ENCODE measurements at regions not wholly inside any gene's neighbourhood (a gene's known extent, or its start where the extent isn't known, plus 50 kb on each side); places are given as distances from the start of the nearest gene placed in this dataset.
"Not testable (repeated sequence)": the region's sequence is repeated elsewhere in the genome, so short reads cannot be mapped to it uniquely, and the experiment has no call there.

DNA sequence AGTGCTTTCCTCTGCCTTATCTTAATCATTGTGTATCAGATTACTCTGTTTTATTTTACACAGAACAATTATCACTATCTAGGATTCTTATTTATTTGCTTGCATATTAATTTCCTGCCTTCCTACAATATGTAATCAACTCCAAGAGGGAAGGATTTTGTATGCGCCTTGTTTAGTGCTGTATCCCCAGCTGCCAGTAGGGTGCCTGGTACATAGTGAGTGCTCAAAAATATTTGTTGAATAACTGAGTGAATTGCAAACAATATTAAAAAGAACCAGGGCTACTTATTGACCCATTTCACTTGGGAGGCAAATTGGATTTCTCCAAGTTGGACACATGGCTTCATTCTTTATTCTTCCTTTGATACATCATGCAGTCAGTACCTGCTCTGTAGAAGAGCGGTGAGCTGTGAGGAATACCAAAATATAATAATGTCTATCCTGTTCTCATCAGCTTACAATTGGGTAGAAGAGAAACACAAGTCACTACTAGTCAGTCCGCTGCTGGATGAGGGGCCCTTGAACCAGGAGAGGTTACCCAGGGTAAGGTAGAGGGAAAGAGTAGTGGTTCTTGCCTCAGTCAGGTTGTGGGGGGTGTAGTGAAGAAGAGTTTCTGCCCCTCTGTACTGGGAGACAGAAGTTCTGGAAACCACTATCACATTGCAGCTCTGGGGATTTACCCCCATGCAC lies 233.9 kb upstream of the ZBTB20 start:
- no peak for DNase-seq (ENCODE audit: extremely low spot score, insufficient read length, low read depth)
- no peak for FAIRE-seq

DNA sequence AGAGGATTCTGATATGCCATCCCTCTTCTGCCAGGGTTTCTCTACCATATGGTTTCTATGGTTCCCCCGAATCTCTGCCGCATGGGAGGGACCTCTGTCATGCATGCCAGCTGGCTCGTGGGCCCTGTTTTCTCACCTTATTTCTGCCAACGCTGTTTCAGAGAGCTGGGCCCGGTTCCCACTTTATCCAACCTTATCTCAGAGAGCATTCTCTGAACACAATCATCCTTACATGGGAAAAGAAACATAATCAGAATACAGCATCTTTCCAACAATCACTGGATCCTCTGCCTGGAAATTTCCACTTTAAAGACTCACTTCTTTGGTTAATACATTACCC lies 234.5 kb upstream of the ZBTB20 start:
- DNase-seq (ENCODE audit: extremely low spot score, insufficient read length, low read depth) (no peak), FAIRE-seq (no peak)

DNA sequence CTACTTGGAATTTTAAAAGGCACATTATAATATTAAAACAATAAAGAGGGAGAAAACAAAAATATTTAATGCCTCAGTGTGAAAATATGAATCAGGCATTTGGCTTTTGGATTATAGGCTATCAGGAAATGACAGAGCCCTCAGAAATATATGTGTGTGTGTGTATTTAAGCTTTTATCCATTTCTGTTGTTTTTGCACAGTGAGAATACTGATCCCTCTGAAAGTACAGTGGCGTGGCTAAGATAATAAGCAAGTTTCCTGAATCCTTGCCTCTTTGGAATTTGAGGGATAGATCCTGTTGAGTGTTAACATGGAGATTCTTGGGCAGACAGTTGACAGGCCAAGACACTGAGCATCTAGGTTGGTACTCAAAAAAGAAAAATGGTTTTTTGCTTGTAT lies 234.8 kb upstream of the ZBTB20 start:
- FAIRE-seq (no peak), DNase-seq (ENCODE audit: extremely low spot score, insufficient read length, low read depth) (no peak)

DNA sequence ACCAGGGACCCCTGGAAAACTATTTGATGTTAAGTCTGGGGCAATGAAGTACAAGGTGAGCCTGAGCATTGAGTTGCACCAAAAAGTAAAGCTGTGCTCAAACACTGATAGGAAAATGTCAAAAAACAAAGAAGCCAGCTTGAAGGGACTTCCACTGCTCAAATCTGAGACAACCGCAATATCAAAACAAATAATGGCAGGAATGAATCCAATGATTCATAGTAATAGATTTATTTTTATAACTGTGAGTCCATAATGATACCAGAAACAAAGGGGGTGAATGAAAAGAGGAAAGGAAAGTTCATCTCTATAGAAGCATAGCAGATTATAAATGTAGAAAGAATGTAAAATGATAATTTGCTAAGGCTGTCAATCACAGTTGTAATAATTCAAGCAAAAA lies 237.3 kb upstream of the ZBTB20 start:
- no peak for FAIRE-seq

DNA sequence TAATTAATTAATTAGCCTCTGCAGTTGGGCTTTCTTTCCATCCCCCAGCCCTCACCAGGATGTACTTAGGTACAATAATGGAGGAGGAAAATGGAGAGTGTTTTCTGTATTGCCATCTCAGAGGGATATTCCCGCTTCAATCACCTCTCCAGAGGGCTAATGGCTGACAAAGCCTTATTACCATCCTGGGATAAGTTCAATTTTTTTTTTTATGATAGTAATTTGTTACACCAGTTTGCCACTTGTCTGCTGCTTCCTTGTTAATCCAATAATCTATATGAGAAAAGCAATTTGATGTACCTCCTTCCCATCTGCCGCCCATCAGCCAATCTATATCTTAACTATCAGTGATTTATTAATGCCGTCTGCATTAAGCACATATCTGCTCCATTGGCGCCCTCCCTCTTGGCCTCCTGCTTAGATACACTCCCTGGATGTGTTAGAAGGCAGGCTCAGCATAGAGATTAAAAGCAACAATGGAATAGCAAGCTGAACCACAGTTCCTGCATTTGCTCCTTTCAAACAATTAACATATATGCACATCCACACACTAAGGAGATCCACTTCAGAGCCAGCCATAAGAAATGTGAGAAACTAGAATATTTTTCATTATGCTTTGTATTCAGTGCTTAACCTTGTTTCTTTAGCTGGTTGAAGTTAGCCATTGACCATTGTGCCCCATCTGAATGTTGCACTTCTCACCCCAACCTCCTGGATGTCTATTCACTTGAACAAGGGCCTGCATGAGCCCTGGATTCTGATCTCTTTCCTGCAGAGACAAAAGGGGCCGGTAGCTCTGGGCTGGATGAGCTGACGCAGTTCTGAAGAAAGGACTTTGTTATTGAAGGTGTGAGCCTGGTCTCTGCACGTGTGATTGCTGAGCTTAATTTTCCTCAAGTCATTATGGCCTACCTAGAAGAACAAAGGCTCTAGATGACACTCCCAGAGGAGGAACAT lies 237.3 kb upstream of the GAP43 start:
- FAIRE-seq (no peak), DNase-seq (ENCODE audit: extremely low spot score, insufficient read length, low read depth) (no peak)

More for the DNA sequence above, 237.3 kb upstream of the ZBTB20 start:
- no peak for DNase-seq (ENCODE audit: extremely low spot score, insufficient read length, low read depth)

DNA sequence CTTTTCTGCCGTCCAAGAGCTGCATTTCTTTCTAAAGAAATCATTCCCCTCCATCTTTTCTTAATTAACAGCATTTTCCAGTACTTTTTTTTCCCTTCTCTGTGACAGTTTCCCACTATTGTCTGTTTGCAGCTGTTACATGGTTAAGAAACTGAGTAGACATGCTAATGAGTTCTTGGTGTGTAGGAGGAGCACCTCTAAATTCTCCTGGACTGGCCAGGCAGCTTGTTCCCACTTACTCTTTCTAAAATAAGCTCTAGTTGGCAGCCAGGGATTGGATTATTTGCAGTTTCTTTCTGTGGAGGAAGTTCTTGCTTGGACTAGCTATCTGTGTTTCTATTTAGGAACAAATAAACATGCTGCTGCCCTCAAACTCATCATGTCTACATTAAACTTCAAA lies 235.1 kb upstream of the GAP43 start:
- DNase-seq (ENCODE audit: extremely low spot score, insufficient read length, low read depth) = no peak
- no peak for FAIRE-seq

DNA sequence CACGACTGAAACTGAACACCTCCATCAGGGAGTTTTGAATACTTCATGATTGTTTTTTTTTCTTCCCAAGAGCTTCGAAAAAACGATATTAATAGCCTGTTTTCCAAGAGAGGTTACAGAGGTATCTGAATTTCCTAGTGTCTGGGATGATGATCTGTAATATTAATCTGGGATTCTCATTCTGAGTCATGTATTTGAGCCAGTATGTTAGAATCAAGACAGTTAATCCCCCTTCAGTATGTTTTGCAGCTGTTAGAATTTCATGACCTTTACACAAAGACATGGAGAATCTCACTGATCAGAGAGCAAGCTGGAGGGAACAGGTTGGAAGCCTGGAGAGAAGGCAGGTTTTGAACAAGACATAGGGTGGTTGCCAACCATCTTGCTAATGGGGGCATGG lies 234.5 kb upstream of the GAP43 start:
- FAIRE-seq (no peak), DNase-seq (ENCODE audit: extremely low spot score, insufficient read length, low read depth) (no peak)

DNA sequence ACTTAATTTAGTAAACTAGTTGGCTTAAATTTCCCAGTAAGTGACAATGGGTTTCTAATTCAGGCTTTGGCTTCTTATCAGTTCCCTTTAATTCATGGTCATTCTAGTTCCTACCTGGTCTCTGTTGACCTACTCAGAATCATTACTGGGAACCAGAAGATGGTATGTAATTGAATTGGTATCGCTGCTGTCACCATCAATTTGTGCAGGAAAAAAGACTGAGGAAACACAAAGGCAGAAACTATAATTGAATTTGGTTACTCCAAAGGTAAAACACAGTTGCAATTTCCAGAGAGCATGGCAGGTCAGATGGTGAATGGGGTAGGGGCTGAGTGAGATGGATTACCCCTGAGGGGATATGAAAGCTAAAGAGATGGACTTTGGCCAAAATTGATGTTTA lies 226.5 kb upstream of the GAP43 start:
- DNase-seq (ENCODE audit: extremely low spot score, insufficient read length, low read depth) (no peak), FAIRE-seq (no peak)

DNA sequence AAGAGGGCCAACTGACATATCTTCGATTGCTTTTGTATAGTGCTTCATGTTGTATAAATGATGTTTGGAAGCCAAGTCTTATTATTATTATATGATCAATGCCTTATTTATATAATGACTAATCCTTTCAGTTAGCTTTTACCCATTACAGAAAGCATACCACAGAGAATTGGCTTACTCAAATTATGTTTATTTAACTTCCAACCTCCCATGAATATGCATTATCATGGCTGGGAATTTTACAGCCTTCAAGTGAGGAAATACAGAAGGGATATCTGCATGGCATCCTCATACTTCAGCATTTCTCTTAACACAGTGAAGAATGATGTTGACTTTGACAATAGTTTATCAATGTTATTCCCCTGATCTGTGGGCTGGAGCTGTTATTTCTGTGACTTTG lies 225.9 kb upstream of the GAP43 start:
- no peak for DNase-seq (ENCODE audit: extremely low spot score, insufficient read length, low read depth)
- FAIRE-seq = no peak

DNA sequence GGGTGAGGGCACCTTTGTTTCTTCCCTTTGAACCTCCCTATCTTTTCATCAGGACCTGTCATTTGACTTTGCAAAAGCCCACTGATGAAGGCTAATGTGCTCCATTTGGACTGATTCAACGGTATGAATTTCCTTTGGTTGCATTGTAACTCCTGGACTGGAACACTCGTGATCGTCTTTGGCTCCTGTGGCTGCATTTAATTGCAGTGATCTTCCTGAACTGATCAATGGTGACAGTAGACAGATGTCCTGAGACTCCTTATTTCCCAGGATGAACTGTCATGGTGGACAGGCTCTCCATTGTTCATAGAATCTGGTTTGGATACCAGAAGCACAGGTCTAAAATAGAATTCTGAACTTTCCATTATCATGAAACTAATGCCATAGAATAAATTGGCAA lies 224.8 kb upstream of the GAP43 start:
- no peak for DNase-seq (ENCODE audit: extremely low spot score, insufficient read length, low read depth)
- FAIRE-seq = no peak

DNA sequence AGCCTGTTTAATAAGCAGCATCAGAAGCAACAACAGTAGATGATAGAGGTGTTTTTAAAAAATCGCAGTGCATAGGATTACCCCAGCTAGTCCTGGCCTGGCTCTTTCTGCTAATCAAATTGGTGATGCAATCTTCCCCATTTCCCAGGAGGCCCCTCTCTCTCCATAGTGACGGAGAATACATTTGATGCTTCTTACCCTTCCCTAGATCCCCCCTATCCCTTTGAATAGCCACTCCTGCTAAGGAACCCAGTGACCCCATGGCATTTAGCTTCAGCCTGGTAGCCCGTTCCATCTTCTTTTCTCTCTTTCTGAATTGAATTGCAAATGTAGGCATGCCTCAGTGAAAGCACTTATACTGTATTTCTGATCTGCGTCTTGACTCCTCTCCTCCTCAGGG lies 223.6 kb upstream of the GAP43 start:
- FAIRE-seq = no peak
- DNase-seq (ENCODE audit: extremely low spot score, insufficient read length, low read depth) = no peak

DNA sequence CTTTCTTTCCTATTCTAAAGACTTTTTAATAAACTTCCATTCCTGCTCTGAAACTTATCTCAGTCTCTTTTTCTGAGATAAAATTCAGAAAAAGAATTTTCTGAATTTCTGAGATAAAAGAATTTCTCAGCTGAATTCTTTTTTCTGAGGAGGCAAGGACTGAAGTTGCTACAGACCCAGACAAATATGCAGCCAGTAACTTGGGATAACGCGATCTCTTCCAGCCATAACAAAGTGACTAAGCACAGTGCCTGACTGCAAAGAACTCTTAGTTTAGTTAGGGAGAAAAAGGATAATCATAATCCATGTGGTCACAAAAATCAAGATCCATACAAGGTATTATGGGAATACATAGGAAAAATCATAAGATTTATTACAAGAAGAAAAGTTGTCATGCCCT lies 222.0 kb upstream of the GAP43 start:
- FAIRE-seq = no peak
- DNase-seq (ENCODE audit: extremely low spot score, insufficient read length, low read depth) = no peak

DNA sequence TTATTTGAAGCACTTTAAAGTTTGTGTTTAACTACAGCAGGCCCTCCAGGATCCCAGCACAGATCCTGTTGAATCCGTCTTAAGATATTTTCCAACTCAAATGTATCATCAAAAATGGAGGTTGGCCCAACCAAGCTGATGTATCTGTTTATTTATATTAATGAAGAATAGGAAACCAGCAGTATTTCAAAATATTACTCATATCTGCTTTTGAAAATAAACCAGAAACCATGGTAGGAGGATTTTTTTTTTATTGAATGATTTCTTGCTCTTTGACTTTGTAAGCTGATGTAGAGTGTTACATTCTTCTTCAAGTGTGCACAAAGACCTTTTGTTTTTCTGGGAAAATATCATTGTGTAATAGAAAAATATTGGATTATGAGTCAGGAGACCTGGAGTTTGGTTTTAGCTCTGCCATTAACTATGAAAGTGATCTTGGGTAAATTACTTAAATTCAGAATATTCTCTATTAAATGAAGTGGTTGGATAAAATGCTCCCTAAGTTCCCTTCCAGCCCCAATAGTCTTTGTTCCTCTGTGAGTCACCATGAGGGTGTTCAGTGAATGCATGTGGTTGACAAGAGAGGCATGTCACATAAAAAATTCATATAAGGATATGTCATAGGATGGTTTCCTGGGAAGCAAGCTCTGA lies 221.3 kb upstream of the GAP43 start:
- DNase-seq (ENCODE audit: extremely low spot score, insufficient read length, low read depth) = no peak
- no peak for FAIRE-seq

DNA sequence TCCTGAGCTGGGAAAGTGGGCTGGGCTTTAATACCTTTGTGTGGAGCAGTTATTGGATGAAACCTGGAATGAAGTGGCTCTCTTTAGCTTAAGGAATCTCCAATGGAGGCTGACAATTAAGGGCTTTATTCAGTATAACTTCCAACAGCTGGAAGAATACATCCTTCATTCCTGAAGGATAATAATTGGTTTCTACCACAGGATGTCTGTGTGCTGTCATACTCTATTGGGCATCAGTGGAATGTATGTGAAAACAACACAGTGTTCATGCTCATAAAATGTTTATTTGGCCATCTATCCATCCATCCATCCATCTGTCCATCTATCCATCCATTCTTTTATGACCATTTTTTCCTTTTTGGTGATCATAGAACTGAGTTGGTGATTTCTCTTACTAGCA lies 220.7 kb upstream of the GAP43 start:
- no peak for DNase-seq (ENCODE audit: extremely low spot score, insufficient read length, low read depth)
- no peak for FAIRE-seq

DNA sequence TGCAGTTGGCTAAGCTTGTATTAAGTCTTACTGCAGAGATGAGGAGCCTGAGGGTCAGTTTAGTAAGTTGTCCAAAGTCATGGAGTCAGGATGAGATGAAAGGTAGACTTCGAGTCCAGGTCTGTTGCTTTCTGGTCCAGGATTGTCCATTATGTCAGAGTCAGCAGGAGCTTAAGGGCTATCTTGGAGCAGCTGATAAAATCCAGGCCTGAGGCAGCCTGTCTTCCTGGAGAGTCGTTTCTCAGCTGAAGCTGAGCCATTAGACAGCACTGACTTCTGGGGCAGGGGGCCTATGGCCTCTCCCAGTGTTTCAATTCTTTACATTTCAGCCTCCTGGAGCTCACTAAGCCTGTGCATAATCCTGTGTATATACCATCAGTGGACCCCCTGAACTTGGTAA lies 219.5 kb upstream of the GAP43 start:
- DNase-seq (ENCODE audit: extremely low spot score, insufficient read length, low read depth) = no peak
- FAIRE-seq = no peak

DNA sequence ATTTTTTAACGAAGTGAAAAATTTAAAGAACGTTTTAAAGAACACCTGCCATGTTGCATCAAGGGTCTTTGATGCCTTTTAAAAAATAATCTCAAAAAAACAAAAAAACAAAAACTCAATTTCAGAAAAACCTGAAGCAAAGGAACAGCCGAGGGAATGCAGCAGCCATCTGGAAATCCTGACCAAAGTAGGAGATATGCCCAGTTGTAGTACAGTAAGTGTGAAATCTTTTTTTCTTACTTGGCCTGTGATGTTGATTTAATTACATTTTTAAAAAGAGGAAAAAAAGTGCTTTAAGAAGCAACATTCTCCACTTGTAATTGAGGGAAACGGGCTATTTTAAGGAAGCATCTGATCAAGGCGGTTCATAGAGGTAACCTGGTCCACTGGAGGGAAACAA lies 213.7 kb upstream of the GAP43 start:
- no peak for DNase-seq (ENCODE audit: extremely low spot score, insufficient read length, low read depth)
- no peak for FAIRE-seq

DNA sequence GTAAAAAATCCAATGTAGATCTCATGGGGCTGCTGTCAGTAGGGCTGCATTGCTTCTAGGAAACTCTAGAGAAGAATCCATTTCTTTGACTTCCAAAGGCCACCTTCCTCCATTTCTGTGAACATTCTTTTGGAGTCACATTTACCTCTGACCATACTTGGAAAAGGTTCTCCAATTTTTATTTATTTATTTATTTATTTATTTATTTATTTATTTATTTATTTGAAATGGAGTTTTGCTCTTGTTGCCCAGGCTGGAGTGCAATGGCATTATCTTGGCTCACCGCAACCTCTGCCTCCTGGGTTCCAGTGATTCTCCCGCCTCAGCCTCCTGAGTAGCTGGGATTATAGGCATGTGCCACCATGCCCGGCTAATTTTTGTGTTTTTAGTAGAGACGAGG lies 208.7 kb upstream of the GAP43 start:
- not testable (repeated sequence) for FAIRE-seq; DNase-seq (ENCODE audit: extremely low spot score, insufficient read length, low read depth)

DNA sequence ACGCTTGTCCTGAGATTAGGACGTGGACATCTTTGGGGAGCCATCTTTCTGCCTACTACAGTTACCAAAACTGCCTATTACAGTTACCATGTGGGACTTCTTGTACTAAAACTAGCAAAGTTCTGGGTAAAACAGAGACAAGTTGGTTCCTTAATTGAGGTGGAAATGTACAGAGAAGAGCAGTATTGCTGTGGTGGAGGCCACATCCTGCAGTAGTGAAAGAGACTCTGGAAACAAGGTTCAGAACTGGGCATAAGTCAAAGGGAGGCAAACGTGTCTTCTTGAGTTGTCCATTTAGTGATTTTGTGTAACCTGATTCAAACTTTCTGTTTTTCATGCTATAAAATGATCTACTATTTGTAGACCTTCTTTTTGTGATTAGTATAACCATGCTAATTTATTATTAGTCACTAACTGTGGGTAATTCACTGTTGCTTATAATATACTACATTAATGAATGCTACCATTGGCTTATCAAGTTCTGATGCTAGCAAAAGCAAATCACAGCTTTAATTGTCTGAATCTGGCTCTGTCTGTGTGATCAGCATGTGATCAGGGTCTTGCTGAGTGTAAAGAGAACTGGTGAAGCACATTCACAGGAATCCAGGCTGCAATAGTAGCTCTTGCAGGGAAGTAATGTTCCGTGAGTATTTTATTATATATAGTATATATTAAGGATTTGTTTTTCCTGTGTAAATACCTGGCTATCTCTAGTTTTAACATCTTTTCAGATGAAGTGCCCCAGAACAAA lies 207.9 kb upstream of the GAP43 start:
- FAIRE-seq = no peak
- DNase-seq (ENCODE audit: extremely low spot score, insufficient read length, low read depth) = no peak

DNA sequence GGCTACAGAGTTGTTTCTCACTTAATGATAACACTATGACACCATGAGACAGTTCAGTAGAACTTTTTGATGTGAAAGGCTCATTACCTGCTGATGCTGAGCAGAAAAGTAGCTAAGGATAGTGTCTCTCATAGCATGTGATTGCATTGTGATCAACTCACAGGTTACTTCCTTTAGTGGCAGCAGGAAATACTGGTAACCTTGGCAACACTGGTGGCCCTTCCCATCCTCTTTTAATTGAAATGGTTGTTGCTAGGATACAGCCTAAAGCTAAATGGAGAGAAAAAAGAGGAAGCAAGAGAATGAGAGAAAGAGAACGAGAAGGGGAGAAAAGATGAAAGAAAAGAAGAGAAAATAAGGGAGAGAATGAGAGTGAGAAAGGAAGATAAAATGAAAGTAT lies 204.7 kb upstream of the GAP43 start:
- FAIRE-seq (no peak), DNase-seq (ENCODE audit: extremely low spot score, insufficient read length, low read depth) (no peak)

DNA sequence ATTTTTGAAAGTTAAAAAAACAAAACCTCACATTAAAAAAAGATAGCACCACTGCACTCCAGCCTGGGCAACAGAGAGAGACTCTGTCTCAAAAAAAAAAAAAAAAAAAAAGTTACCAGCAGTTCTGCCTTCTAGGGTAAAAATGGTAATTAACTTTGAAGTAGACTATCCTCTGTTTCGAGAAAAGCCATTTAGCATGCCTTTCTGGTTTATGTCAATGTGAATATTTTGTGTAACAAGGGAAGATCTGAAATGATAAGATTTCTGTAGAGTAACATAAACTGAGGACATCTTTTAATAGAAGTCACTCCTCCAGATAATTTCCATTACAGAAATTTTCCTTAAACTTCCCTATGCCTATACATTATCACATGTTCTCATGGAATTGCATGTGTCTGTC lies 203.2 kb upstream of the GAP43 start:
- no peak for DNase-seq (ENCODE audit: extremely low spot score, insufficient read length, low read depth)
- FAIRE-seq = no peak
